ENCODE measurements at regions not wholly inside any gene's neighbourhood (a gene's known extent, or its start where the extent isn't known, plus 50 kb on each side); places are given as distances from the start of the nearest gene placed in this dataset.
A peak's percentile ranks its signal among the peaks of the same experiment; 100 is the strongest.
"Not testable (repeated sequence)": the region's sequence is repeated elsewhere in the genome, so short reads cannot be mapped to it uniquely, and the experiment has no call there.

- H3K4me1 ChIP-seq (ENCODE audit: control insufficient read depth in 1 of 2, insufficient read depth in 2 of 2, low read length in 2 of 2): peaks cover 14 to 44% of the 10 kb centered on the region in 2 experiments; a peak in 3 of 4 replicates
- H3K36me3 ChIP-seq (ENCODE audit: control insufficient read depth in 1 of 2, insufficient read depth in 2 of 2, low read length in 2 of 2); H3K79me2 ChIP-seq (ENCODE audit: insufficient read depth, low read length); H3K27ac ChIP-seq (ENCODE audit: low read depth, low read length); H3K27me3 ChIP-seq (ENCODE audit: insufficient read depth, low read length); H3K9me2 ChIP-seq (ENCODE audit: insufficient read depth); H3K9ac ChIP-seq (ENCODE audit: low read length); H2AFZ ChIP-seq (ENCODE audit: low read depth, low read length, poor library complexity, severe bottlenecking); BruUV-seq (replicated peaks); H4K20me1 ChIP-seq (ENCODE audit: insufficient read depth); H3K4me2 ChIP-seq (ENCODE audit: low read length); H3K4me3 ChIP-seq (replicated peaks in 1 of 2; ENCODE audit: low read depth in 1 of 2, low read length in 2 of 2); H3K9me3 ChIP-seq (ENCODE audit: control insufficient read depth in 1 of 2, insufficient read depth in 1 of 2, low read depth in 1 of 2, low read length in 2 of 2); RAD21 ChIA-PET (ENCODE audit: low non-redundant PET in 1 of 2, low total read pairs in 2 of 2, uncharacterized antibody in 2 of 2, unreplicated experiment in 2 of 2); DNase-seq (ENCODE audit: low read depth, low spot score): not testable (repeated sequence)
- ChIA-PET CTCF (interaction anchor here (1.3 kb wide), 1 partner anchor 169 kb away, joined by 4 read pairs; no protein-coding TSS in a partner anchor), POLR2A (interaction anchor here (0.7 to 1.2 kb wide), 2 partner anchors 169 to 905 kb away, joined by 3 read pairs; no protein-coding TSS in a partner anchor)
- TF ChIP-seq RAD21 (IDR thresholded peaks at IDR 0.05; ENCODE audit: low read depth) (peak; percentile 52), CTCF (IDR thresholded peaks at IDR 0.05 in 2 of 3, conservative IDR thresholded peaks at IDR 0.05 in 1 of 3; ENCODE audit: borderline replicate concordance in 1 of 3, insufficient read depth in 1 of 3, low read depth in 2 of 3, low read length in 2 of 3) (peak in 2 of 3 experiments; percentile 22 to 37; a peak in 3 of 6 replicates)
- peak; percentile 39 for ATAC-seq
- intact Hi-C loops (cut with micrococcal nuclease): loop anchor here (1.0 kb wide), 1 partner anchor 169 kb away; no protein-coding TSS in a partner anchor
These were observed 167.5 kb upstream of the MARCKS start for GRCh38 chr6:113689620-113690019.

- Histone ChIP-seq H3K4me2 (ENCODE audit: low read length) (peak overlapping the region; percentile 33; the same call in 1 of the 2 replicates), H3K9me2 (ENCODE audit: insufficient read depth) (no peaks in the 10 kb centered on the region), H3K4me3 (replicated peaks in 1 of 2; ENCODE audit: low read depth in 1 of 2, low read length in 2 of 2) (no peak overlapping the region), H3K9ac (ENCODE audit: low read length) (no peak overlapping the region), H4K20me1 (ENCODE audit: insufficient read depth) (no peaks in the 10 kb centered on the region), H3K79me2 (ENCODE audit: insufficient read depth, low read length) (no peaks in the 10 kb centered on the region), H3K9me3 (ENCODE audit: control insufficient read depth in 1 of 2, insufficient read depth in 1 of 2, low read depth in 1 of 2, low read length in 2 of 2) (no peaks in the 10 kb centered on the region), H3K27ac (ENCODE audit: low read depth, low read length) (no peak overlapping the region), H3K36me3 (ENCODE audit: control insufficient read depth in 1 of 2, insufficient read depth in 2 of 2, low read length in 2 of 2) (no peaks in the 10 kb centered on the region), H3K27me3 (ENCODE audit: insufficient read depth, low read length) (no peaks in the 10 kb centered on the region), H2AFZ (ENCODE audit: low read depth, low read length, poor library complexity, severe bottlenecking) (peak overlapping the region; percentile 55), H3K4me1 (ENCODE audit: control insufficient read depth in 1 of 2, insufficient read depth in 2 of 2, low read length in 2 of 2) (peaks cover 14 to 48% of the 10 kb centered on the region in 2 experiments; a peak in 3 of 4 replicates)
- DNase-seq (ENCODE audit: low read depth, low spot score): no peak
- no TSS peak for BruUV-seq (replicated peaks)
- CTCF ChIA-PET: interaction anchor here (1.3 kb wide), 1 partner anchor 168 kb away, joined by 3 read pairs; no protein-coding TSS in a partner anchor
- TF ChIP-seq FOSL1 (IDR thresholded peaks at IDR 0.05; ENCODE audit: low read depth): peak; percentile 53; the same call in 1 of the 2 replicates
- peak; percentile 5; the same call in 1 of the 2 replicates for TF ChIP-seq RAD21 (IDR thresholded peaks at IDR 0.05; ENCODE audit: low read depth)
- TF ChIP-seq SRF (IDR thresholded peaks at IDR 0.05; ENCODE audit: low read depth): no peak
- peak; percentile 50 for TF ChIP-seq JUND (IDR thresholded peaks at IDR 0.05)
- TF ChIP-seq SP1 (IDR thresholded peaks at IDR 0.05; ENCODE audit: low read depth): peak; percentile 41
- TF ChIP-seq YY1 (IDR thresholded peaks at IDR 0.05; ENCODE audit: extremely low read depth, insufficient replicate concordance, low read depth, low read length): no peak
- TF ChIP-seq ELF1 (IDR thresholded peaks at IDR 0.05; ENCODE audit: borderline replicate concordance, low read depth): no peak
- TF ChIP-seq ATF3 (IDR thresholded peaks at IDR 0.05): peak; percentile 57; the same call in 1 of the 2 replicates
- TF ChIP-seq CBX3 (IDR thresholded peaks at IDR 0.05; ENCODE audit: low read depth): no peak
- RAD21 ChIA-PET (ENCODE audit: low non-redundant PET in 1 of 2, low total read pairs in 2 of 2, uncharacterized antibody in 2 of 2, unreplicated experiment in 2 of 2): no interaction called here
- intact Hi-C loops (cut with micrococcal nuclease): no loop called here
- no peak for ATAC-seq
- POLR2A ChIA-PET: no interaction called here
These were observed 166.6 kb upstream of the MARCKS start for GRCh38 chr6:113690281-113691259.
